Stimulated activated CD8-positive, alpha-beta memory T cell treated with anti-CD3 and anti-CD28 coated beads, Interleukin-7, amount 100 ng/mL, for 4 hours (primary cell): ENCODE measurements at regions not wholly inside any gene's neighbourhood (a gene's known extent, or its start where the extent isn't known, plus 50 kb on each side); places are given as distances from the start of the nearest gene placed in this dataset.

Experiments used
- DNase-seq, 2 donors: peaks; one replicate each; pipeline ENCODE4 v3.0.0-alpha.2; 2020; ENCODE audit warnings: low read depth in 2 of 2

GRCh38 chr3:18828637-18829036, 319.7 kb upstream of the KCNH8 start:
- no peak for DNase-seq

GRCh38 chr3:18827664-18828063, 320.6 kb upstream of the KCNH8 start:
- no peak for DNase-seq

- DNase-seq: no peak
These were observed 322.6 kb upstream of the KCNH8 start for GRCh38 chr3:18825665-18826064.

- no peak for DNase-seq
These were observed 335.0 kb upstream of the KCNH8 start for GRCh38 chr3:18813300-18813699.

- DNase-seq: no peak
These were observed 336.0 kb upstream of the KCNH8 start for GRCh38 chr3:18812316-18812715.

GRCh38 chr3:18810306-18810661, 338.0 kb upstream of the KCNH8 start:
- no peak for DNase-seq

GRCh38 chr3:18809640-18810305, 338.5 kb upstream of the KCNH8 start:
- no peak for DNase-seq

- DNase-seq: no peak
These were observed 339.9 kb upstream of the KCNH8 start for GRCh38 chr3:18808429-18808828.

- DNase-seq: no peak
These were observed 340.7 kb upstream of the KCNH8 start for GRCh38 chr3:18807593-18807992.

GRCh38 chr3:18806633-18807032, 341.7 kb upstream of the KCNH8 start:
- DNase-seq: no peak

- no peak for DNase-seq
These were observed 350.9 kb upstream of the KCNH8 start for GRCh38 chr3:18797378-18797777.

GRCh38 chr3:18795078-18795477, 353.2 kb upstream of the KCNH8 start:
- DNase-seq: no peak

- DNase-seq: no peak
These were observed 356.6 kb upstream of the KCNH8 start for GRCh38 chr3:18791752-18792151.

- DNase-seq: no peak
These were observed 357.1 kb upstream of the KCNH8 start for GRCh38 chr3:18791182-18791581.

- DNase-seq: no peak
These were observed 357.9 kb upstream of the KCNH8 start for GRCh38 chr3:18790384-18790783.

GRCh38 chr3:18789734-18790133, 358.6 kb upstream of the KCNH8 start:
- DNase-seq: no peak

- DNase-seq: no peak
These were observed 360.9 kb upstream of the KCNH8 start for GRCh38 chr3:18787441-18787840.

- no peak for DNase-seq
These were observed 361.5 kb upstream of the KCNH8 start for GRCh38 chr3:18786650-18787323.

GRCh38 chr3:18782191-18782590, 357.1 kb upstream of the SATB1 start:
- no peak for DNase-seq

GRCh38 chr3:18780959-18781358, 355.8 kb upstream of the SATB1 start:
- DNase-seq: no peak

- DNase-seq: no peak
These were observed 354.6 kb upstream of the SATB1 start for GRCh38 chr3:18779704-18780103.

GRCh38 chr3:18778598-18778997, 353.5 kb upstream of the SATB1 start:
- DNase-seq: no peak

GRCh38 chr3:18778094-18778493, 353.0 kb upstream of the SATB1 start:
- DNase-seq: no peak

GRCh38 chr3:18775501-18775900, 350.4 kb upstream of the SATB1 start:
- no peak for DNase-seq
